GM18502 (cell line): ENCODE measurements at regions not wholly inside any gene's neighbourhood (a gene's known extent, or its start where the extent isn't known, plus 50 kb on each side); places are given as distances from the start of the nearest gene placed in this dataset.

Experiments used
- ATAC-seq: cut with Tn5 transposase; IDR thresholded peaks from one replicate; pipeline ENCODE4 v1.9.1; 2021; ENCODE audit warnings: mild to moderate bottlenecking; ENCODE audit not compliant: unreplicated experiment, poor library complexity

DNA sequence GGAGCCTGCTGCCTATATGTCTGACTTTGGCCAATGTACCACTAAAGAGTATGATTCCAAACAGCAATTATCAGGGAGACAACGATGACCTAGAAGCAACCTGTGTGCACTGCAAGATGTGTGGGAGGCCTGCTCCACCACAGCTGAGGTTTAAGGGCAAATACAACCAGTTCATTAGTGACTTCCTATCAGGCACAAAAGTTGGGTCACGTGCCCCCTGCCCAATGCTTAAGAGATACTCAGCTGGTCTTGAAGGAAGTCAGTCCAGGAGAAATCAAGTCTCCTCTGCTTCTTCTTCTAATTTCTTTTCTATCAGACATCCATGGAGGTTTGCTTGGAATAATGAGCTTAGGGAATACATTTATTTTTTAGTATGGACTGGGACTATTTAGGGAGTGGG, 296.0 kb downstream of the HLX start:
- ATAC-seq = no peak

DNA sequence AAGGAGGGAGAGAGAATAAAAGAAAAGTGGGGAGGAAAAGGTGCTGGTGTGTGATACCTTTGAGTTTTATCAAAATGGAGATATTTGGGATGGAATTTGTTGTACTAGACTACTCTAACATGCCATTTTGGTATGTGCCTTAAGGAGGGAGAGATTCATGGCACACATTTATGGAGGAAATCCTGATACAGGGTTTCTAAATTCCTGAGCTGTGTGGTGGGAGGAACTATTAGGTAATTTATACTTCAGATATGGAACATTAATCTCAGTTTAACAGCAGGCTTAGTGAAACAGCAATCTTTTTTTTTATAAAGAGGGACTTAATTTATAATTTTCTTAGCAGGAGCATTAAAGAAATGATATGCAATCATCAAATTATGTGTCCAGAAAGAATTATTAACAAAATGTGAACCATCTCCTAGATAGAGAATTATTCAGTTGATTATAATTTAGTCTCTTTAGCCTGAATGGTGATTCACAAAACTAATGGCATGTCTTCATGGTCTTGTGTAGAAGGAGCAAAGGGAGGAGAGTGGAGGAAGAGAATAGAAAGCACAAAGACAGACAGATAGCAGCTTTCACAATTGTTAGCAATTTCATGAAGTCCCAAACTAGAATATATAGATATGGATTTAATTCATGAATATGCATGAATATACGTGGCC, 301.6 kb downstream of the HLX start:
- ATAC-seq = no peak

DNA sequence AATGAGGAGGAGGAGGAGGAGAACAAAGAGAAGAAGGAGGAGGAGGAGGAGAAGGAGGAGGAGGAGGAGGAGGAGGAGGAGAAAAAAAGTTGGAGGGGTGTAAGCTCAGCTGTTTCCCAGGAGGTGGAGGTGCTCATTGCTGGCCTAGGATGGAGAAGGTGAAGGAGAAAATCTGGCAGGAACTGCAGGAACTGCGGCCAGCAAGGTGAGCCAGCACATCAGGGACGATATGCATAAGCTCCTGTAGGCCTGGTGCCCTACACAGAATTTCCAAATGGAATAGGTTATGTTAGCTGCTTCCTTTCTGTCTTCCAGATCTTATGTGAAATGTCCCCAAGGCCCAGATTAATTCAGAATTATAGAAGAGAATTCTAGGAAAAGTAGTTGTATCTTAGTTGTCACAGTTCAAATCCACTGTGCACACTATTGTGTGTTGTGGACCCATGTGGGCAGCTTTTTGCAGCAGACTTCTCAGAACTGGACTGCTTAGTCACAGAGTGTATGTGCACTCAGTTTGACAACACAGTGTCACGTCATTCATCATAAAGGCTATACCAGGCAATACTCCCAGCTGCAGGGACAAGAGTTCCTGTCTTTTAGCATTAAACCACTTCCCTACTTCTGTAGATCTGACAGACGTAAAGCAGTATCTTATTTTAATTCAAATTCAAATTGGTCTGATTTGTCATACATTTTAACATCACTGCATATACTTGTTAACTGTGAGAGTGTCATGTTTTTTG, 303.7 kb downstream of the HLX start:
- ATAC-seq = no peak

DNA sequence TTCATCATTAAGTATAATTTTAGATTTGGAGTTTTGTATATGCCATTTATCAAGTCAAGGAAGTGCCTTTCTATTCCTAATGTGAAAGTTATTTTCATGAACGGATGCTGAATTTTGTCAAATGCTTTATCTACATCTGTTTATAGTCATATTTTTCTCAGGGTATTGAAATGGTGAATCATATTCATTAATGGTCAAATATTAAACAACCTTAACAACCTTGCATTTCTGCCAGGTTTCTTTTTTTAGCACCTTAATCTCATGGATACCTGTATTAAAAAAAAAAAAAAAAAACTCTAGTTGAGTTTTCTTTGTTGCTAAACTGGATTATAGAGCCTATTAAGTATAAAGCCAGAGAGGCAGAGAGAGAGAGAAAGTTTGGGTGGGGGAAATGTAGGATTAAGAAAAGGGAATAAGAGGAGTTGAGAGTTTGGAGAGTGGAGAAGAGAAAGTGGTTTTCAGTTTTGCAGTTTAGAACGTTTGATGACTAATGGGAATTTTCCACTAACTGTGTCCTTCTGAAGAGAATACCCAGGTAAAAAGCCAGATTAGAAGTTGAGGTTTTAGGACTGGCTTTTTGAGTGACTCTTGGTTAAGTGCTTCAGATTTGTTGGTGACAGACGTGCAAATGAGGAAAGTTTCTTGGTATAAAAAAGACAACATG, 305.0 kb downstream of the HLX start:
- no peak for ATAC-seq

DNA sequence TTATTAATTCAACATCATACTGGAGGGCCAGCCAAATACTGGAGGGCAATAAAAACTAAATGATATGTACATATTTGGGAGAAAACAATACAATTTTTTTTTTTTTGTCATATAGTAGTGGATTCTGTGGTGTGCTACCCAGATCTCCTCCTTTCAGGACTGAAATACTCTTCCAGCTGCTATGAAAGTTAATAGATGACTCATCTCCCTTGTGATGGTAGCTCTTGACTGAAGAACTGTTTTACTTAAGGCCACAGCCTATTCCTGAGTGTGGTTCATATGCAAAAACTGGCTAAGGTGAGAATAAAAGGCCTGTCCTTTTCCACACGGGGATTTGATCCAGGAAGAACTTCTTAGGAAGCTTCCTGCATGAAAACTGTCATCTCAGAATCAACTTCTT, 307.9 kb downstream of the HLX start:
- peak; percentile 67 for ATAC-seq

DNA sequence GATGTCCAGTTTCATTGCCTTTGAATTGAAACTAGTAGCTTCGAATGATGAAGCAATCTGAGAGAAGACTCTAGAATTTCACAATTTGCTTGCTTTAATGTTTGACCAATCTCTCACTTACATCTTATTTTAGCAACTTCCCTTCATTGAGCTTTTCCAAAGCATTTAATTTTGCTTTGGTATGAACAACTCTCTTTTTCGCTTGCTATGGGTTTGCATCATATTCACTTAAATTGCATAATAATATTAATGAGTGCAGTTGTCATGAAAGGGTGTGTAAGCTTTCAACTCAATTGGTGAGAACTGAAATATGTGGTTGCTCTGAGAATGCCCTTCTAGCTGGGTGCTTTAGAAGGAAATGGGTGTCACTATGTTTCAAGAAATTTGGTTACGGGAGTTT, 309.2 kb downstream of the HLX start:
- ATAC-seq = no peak

DNA sequence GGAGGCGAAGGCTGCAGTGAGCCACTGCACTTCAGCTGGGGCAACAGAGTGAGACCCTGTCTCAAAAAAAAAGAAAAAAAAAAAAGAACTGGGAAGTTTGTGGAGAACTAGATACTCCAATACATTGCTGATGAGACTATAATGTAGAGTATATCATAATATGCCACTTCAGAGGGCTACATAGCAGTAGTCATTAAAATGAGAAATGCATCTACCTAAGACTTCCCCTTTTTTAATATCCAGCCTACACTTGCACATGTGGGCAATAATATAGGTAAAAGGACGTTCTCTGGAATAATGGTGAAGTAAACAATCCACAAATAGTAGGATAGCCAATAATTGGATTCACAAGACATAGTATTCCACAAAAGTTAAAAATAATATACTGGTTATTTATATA, 311.0 kb downstream of the HLX start:
- ATAC-seq = no peak

DNA sequence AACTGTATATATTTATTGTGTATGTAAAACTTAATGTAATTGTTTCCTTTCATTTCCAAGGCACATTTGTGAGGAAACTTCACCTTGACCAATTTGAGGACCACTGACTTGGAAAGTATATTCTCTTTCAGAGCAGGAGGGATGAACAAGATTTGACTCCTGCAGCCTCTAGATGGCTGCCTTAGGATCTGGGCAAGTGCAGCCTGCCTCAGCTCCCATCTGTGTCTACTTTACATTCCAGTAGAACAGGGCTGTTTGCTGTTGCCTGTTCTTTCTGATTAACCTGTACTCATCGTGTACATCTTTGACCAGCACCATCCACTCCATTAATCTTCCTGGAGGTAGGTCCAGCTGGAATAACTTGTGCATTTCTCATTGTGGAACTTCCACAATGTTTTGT, 312.8 kb downstream of the HLX start:
- ATAC-seq = no peak

DNA sequence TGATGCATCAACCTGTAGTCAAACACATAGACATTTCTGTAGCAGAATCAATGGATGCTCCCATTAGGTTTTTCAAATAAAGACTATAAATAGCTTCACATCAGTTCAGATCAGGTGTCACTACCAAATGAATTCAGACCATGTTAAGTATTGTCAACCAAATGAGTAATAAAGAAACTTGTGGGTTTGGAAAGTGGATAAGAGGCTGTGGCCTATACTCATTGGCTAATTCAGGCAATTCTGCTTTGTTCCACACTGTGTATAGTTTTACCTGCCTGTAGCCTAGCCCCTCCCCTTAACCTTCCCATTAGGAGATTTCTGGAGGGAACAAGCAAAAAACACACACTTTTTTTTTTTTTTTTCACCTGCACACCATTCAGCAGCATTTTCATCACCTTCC, 321.2 kb downstream of the HLX start:
- peak; percentile 78 for ATAC-seq

DNA sequence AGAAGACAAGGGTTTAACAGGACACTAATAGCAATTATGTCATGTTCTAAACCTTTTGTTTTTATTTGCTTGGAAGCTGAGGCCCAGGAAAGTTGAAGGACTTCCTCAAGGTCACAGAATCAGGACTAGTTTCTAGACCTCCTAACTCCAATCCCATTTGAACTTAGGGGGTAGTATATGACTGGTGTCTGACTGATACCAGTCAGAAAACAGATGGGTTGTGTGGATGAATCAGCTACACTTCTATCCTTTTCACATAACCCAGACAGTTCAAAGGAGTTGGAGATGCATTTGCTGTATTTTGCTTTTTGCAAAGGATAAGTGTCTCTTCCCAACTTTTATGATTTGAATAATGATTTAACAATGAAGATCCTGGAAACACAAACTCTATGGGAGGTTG, 322.5 kb downstream of the HLX start:
- no peak for ATAC-seq

DNA sequence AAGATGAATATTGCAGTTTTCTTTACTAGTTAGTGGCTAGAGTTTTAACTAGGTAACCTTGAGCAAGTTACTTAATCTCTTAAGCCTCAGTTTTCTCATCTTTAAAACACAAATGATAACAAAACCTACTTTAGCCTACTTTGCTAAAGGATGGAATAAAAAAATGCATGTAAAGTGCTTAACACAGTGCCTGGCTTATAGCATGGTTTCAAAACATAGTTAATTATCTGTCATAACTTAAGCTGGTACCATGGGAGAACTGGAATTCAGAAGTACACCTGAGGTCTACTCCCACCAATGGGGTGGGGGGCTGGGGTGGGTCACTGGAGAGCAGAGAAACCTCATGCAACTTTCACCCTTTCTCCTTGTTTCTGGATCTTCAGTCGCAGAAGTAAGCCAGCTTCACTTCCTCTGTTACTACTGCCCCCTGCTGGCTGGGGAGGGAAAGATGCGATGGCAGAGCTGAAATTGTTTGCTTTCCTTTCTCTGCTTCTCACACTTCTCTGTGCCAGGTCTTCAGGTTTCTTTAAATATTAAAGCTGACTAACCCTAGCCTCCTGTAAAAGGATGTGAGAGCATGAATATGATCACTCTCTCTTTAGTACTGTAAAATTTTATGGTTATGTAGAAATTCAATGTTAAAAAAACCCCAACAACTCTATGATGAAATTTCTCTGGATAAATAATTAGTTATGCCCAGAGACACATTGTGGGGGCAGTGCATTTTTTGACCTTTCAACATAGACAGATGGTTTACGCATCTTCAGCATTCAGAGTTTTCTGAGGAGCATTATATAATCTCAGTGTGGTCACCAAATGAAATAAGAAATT, 324.2 kb downstream of the HLX start:
- peak; percentile 73 for ATAC-seq

DNA sequence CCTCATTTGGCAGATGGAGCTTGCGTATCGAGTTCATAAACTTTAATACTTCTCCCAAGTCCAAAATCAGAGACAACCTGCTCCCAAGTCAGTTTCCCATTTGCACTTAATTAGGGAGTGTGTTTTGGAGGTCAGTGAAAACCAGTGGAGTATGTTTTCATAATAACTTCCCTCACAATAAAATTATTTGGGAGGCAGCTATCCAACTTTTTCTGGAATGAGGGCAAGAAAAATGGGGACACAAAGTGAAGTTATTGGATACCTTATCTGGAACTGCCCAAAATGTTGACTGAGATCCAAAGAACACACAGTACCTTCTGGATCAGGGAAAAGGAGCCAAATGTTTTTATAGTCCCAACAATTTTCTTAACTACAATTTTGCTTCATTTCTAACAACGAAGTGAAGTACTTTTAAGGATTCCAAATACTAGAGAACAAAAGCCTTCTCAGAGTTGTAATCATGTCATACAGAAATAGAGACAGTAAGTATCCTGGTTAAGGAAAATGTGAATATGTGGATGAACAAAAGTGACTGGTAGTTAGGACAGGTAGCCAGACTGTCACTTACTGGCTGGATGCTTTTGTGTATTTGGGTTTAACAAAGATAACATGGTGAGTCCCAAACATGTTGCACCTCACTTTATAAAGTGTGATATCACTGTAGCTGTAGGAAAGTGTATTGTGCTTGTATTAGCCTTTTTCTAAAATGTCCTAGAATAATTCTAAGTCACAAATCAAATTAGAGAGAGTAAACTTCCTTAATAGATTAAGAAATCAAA, 325.0 kb downstream of the HLX start:
- no peak for ATAC-seq

DNA sequence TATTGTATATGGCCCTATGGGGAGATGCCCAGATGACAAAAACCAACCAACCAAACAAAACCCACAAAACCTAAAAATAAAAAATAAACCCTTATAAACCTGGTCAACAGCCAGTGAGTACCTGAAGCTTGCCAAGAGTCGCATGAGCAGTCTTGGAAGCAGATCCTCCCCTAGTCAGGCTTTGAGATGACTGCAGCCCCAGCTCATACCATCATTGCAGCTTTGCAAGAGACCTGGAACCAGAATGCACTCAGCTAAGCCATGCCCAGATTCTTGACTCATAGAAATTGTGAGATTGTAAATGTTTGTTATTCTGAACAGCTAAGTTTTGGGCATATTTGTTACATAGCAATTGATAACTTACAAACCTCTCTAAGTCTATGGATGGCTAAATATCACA, 326.8 kb downstream of the HLX start:
- no peak for ATAC-seq

DNA sequence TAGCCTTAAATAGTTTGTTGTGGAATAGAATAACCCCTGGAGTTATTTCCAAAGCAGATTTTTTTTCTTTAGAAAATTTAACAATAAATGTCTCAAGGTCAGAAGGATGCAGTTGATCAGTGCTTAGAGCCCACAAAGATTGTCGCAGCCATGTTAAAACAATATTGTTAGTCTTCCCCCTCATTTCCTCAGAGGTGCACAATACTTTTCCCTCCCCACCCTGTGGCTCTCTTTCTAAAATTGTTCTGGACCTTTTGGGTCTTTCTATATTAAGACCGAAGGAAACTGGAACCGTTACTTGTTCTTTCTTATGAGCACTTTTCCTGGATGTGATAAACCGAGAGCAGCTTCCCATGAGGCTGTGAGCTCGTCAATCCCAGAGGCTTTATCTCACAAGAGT, 333.7 kb downstream of the HLX start:
- no peak for ATAC-seq

DNA sequence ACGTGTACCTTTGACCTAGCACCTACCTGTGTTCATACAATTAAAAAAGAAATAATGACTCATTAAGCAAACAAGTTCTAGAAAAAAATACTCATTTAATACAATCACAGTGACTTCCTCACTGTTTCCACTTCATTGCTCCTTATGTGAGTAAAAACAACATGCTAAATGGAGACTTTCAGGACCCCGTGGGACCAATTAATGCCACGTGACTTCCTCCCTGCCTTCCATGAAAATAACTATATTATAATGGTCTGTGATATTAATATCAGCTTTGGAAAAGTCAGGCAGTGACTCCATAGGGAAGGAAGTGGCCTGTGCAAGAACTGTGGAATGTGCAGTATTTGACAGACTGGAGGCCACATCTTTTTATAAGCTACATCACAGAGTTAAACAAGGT, 337.8 kb downstream of the HLX start:
- ATAC-seq = no peak

DNA sequence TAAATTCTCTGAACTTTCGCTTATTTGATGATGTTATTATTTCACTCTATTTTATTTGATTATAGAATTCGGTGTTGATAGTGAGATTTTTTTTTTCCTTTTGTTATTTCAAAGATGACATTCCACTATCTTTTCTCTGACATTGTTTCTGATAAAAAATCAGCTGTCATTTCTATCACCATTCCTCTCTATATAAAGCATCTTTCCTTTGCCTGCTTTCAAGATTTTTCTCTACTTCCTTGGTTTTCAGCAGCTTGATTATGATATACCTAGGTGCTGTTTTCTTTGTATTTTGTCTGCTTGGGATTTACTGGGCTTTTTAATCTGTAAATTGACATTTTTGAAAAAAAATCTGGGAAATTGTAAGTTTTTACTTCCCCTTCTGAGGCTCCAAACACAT, 344.0 kb downstream of the HLX start:
- ATAC-seq = no peak

DNA sequence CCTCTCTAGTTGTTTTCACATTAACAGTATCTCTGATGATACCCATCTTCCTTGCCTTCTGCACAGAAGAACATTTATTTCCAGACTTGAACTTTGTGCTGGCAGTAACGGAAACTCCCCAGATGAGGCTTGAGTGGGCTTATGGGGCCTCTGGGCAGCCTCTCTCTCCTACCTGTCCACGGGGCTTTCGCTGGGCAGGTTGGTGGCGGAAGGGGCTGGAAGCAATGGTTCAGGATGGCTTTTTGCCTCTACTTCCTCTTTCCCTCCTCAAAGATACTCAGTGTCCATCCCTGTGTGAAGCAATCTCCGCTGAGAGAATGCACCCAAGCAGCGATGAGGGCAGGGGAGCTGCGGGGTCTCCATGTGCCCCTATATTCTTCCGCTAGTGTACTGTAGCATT, 348.2 kb downstream of the HLX start:
- ATAC-seq = no peak

DNA sequence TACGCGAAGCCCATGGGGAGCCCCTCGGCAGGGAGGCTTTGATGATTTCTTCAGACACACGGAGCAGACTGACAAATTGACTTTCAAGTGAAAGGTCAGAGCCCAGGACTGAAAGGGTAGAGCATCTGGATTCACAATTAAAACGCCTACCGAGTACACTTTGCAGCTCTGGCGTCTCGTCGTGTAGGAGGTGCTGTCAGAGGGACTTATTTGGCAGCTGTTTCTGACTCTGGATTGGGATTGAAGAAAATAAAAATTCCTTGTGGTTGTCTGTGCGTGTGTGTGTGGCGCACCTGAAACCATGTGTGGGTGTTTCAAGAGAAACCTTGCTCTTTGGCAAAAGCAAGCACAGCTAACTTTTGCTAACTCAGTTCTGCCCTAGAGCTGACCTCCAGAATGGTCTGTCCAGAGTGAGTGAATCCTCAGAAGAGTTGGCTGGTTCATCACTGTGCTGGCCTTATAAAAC, 348.7 kb downstream of the HLX start:
- no peak for ATAC-seq

DNA sequence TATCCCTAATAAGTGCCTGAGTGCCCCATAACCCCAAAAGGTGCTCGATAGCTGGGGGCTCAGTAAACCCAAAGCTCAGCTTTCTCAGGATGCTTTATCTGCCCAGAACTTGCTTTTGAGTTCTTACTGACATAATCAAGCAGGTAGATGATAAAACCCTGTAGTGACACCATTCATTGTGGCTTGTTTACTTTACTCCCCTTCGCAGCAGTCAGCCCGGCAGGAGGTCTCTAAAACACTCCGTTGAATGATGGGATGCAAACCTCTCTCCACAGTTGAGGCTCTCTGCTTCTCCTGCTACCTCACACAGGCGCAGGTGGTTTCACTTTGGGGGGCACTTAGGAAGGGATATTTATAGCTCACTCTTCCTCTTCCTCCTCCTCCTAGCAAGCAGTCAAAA, 349.4 kb downstream of the HLX start:
- no peak for ATAC-seq

DNA sequence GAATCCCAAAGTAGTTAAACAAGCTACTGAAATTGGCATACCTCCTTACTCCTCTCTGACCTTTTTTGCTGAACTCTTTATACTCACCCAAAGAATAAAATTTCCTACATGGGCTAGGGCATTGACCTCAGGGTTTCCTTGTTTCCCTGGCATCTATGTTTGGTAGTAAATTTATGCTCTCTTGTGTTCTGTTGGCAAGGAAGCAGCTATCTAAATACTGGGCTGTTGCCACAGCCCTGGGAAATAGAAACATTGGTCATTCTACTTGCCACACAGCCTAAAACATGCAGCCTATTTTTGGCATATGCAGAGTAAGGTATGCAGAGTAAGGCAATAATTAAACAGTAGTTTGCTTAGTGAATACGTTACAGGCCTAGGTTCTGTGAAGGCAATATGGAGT, 351.4 kb downstream of the HLX start:
- no peak for ATAC-seq
